GM21390 (cell line): ENCODE measurements at regions not wholly inside any gene's neighbourhood (a gene's known extent, or its start where the extent isn't known, plus 50 kb on each side); places are given as distances from the start of the nearest gene placed in this dataset.

ENCODE experiments used
- ATAC-seq: cut with Tn5 transposase; IDR thresholded peaks from one replicate; pipeline ENCODE4 v1.9.1; 2021; ENCODE audit not compliant: unreplicated experiment

DNA sequence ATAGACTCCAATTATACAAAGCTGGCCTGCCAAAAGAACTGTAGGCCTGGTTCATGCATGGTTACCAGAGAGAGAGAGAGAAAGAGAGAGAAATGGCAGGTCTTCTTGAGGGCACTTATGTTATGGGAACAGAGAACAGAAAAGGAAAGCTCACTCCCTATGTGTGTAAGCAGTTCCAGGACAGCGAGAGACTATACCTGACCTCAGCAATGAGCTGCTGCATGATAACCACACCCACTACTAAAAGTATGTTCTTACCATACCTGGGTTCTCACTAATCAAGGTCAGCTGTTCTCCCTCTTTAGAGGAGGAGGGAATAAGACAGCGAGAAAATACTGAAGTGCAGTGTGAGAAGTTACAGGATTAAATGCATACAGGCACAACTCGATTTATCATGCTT lies 583.3 kb downstream of the GBA3 start:
- ATAC-seq: no peak

DNA sequence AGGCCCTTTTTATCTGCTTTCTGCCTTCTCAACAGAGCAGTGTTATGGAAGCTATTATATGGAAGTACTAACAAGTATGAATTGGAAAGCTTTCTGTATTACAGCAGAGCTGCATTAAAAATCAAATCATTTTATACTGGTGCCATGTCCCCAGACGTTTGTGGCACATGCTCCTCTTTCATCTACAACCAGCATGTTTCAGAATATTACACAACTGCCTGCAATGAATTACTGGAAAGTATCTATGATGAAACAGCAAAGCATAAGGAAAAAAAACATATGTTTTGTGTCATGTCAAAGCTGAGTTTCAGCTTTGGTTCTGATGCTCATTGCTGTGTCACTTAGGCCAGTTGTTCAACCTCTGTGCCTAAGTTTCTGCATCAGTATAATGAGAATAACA lies 576.8 kb downstream of the GBA3 start:
- ATAC-seq: no peak

DNA sequence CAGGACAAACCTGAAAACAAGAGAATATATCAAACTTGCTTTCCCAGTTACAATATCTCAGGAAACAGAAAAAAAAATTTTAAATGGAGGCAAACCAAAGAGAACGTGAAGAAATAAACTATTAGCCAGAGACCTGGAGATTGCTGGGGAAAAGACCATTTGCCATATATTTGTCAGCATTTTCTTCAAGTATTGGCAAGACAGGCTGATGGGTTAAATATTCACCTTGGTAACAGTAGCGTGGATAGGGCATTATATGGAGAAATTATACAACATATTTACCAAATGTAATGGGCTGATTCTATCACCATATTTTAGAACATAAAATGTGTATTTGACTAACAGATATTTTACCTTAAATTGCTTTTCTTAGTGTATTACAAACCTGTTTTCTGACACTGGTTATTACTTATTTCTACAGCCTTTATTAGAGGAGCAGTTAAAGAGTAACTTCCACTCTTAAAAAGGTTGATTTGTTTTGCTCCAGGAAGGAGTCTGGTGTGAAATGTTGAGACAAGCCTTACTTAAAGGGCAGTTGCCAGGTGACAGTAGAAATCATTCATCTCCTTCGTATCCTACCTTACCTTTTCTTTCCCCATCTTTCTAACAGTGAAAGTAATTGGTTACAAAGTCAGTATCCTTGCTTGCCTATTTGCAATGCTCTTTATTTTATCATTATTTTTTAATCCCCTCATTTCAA lies 575.5 kb downstream of the GBA3 start:
- ATAC-seq: no peak

DNA sequence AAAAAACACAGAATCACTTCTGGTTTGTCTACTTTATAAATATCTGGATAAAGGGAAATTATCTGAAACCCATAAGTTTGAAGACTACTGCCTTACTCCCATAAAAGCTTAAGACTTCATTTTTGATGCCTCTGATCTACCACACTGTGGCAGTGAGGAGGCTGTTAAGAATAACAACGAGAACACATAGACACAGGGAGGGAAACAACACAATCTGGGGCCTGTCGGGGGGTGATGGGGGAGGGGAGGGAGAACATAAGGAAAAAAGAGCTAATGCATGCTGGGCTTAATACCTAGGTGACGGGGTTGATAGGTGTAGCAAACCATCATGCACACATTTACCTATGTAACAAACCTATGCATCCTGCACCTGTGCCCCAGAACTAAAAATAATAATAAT lies 573.7 kb downstream of the GBA3 start:
- ATAC-seq: no peak

DNA sequence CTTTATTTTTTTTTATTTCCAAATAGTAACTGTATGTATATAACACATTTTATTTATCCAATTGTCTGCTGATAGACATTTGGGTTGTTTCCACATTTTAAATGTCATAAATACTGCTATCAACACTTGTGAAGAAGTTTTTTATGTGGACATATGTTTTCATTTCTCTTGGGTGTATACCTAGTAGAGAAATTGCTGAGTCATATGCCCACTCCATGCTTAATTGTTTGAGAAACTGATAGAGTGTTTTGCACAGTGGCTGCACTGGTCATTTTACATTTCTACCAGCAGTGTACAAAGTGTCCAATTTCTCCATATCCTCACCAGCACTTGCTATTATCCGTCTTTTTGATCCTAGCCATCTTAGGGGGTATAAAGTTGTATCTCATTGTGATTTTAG lies 567.8 kb downstream of the GBA3 start:
- ATAC-seq: no peak

DNA sequence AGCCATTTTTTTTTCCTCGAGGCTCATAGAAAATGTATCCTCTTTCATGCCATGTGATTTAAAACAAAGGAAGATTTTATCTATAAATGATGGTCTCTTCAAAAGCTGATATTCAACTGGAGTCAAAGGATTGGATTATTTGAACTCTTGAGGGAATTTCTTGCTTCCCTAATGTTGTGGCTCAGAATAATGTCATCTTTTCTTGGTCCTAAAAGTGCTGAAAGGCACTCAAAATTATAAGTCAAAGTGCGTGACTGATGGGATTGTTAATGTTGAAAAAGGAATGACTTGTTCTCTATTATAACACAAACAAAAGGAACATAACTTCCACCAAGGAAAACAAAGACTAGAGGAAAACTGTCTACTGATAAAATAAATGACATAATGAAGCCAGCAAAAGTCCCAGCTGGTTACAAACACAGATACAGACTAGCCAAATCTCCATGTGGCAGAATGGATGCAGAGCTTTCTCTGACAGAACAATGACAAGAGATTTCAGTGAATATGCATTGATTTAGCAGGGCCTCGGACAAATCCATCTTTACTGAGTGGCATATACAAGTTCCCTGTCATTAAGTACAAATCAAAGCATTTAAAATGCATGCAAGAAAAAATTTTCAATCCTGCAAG lies 552.6 kb downstream of the GBA3 start:
- no peak for ATAC-seq

DNA sequence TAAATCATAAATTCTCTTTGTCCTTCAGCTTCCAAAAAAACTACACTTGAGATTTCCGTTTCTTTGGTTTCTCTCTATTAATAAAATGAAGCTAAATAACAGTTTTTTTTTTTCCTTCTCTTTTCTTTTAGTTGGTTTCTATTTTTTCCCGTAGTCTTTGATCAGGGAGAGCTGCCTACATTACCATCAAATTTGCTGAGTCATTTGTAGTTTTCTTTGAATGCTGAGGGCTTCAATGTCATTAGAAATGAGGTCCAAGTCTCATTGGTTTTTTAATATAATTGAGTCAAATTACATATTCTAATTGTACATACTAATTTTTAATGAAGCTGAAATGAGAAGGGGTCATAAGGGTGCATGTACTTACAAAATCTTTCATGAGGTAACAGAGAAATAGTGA lies 550.2 kb downstream of the GBA3 start:
- ATAC-seq: no peak

DNA sequence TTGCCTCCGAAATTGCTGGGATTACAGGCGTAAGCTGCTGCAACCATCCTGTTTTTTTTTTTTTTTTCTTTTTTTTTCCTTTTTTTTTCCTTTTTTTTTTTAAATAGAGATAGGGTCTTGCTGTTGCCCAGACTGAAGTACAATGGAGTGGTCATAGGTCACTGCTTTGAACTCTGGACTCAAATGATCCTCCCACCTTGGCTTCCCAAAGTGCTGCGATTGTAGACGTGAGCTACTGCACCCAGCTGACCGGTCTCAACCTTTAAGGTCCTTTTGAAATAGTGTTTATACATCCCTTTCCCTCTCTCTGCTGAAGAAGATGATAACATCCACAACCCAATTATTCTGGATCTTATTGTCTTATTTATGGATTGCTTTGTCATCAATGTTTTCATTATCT lies 548.7 kb downstream of the GBA3 start:
- no peak for ATAC-seq

DNA sequence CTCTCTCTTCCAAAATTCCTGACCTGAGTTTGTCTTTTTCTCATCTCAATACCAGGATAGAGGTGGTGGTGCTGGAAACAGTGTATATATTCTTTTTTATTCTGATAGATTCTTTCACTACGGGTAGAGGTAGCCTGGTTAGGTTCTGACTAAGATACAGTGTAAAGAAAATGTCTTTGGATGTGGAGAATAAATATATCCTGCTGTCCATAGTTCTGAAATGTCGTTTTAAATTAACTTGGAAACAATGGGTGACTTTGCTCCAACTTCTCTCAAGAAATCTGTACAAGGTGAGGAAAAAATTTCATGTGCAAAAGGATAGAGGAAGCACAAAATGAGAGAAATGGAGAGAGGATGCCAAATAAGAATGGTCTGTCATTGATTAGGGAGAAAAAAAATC lies 546.1 kb downstream of the GBA3 start:
- no peak for ATAC-seq

DNA sequence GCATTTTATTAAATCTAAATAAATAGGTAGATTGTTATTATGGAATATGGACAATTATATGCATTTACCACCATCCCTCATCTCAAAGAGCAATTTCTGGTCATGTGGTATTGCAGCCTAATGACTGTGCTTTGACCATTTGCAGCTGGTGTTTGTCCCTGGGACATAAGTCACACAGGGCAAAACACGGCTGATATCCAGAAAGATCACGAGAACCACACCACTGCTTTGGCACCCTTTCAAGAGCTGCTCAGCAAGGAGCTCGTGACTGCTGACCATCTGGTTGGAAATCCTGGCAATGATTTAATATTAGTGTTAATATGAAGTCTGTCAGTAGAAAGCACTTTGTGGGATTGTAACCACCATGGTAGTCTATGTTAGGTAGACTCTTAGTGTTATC lies 545.0 kb downstream of the GBA3 start:
- ATAC-seq: no peak

DNA sequence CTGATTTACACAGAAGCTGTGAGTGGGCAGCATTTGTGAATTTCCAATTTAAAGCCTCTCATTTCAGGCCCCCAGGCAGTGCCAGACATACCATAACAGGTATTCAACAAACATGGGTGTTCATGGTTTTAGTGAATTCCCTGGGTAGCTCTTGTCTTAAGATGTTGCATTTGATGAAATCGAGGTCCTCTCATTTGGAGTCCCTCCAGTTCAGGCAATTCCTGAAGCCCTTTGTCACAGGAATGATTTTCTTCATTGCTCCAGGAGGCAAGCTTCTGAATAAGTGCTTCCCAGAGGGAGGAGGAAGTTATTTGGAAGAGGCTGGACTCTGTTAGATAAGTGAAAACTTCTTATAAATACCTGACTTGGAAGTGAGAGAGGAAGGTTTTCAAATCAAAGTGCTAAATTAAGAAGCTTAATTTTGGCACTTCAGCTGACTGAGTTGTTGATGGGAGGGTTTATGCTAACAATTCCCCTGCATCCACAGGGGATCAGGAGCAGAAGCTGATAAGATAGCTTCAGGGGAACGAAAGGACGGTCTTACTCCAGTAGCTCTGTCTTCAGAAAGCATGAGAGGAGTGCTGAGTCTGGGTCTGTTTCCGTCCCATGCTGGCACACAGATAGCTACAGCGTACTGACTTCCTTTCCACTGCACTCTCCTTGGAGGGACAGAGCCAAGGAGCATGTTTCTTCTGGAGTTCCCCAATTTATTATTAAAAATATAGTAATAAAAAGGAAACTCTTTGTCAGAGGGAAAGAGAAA lies 543.1 kb downstream of the GBA3 start:
- ATAC-seq: no peak

DNA sequence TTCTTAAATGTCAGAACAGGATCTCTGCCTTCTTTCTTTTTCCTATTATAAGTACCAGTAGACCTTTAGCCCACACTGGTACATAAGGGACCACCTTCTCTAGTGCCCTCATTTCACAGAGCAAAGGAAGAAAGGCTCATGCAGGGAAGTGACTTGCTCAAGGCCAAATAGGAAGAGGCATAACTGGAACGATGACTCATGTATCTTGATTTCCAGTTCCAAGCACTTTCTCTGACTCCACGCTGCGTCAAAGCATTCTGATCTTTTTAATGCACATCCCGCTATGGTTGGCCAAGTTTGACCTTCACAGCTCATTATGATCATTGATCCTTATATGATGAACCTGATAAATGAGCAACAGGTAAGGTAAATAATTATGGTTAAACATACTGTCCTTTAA lies 542.0 kb downstream of the GBA3 start:
- no peak for ATAC-seq

DNA sequence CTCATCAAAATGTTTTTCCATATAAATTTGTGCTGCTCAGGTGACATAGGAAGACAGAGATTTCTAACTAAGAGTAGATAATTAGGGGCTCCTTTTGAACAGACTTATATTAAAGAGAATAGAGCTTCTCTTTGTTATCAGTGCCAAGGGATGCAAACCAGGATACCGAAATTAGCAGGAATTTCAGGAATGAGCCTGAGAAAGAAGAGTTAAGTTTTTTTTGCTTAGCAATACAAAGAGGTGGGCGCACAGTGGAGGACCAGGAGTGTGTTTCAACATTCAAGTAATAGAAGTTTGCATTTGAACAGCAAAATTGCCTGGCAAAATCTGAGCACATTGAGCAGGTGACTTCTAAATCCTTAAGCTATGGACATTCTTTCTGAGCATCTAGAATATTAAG lies 541.3 kb downstream of the GBA3 start:
- ATAC-seq: no peak

DNA sequence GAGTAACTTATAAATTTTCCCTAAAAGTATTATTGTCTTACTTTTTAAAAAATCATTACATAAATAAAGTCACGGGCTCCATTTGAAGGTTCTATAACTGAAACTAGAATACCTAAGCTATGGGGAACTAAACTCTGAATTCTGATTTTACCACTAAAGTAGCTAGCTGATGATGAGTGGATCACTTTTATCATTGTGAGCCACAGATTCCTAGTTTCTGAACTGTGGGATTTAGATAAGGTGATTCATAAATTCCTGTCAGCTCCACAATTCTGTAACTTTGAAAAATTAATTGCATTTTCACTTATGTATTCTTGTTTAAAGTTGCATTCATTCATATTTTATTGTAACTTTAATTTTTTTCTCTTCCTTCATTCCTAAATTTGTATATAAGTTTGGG lies 540.9 kb downstream of the GBA3 start:
- ATAC-seq: no peak

DNA sequence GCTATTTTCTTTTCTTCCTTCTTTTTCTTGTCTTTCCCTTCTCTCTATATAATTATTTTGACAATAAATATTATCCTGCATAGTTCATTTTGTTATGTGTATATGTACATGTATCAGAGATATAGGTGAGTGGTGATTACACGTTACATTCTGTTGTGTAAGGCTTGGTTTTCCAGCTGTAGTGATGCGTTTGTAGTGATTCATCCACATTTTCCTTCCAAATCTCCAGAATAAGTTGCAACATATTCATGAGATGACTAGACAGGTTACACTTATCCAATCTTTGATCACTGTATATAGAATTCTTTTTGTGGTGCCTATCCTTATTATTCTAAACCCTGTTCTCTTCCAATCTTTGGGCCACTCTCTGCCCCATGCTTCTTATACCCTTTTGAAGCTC lies 540.2 kb downstream of the GBA3 start:
- ATAC-seq: no peak

DNA sequence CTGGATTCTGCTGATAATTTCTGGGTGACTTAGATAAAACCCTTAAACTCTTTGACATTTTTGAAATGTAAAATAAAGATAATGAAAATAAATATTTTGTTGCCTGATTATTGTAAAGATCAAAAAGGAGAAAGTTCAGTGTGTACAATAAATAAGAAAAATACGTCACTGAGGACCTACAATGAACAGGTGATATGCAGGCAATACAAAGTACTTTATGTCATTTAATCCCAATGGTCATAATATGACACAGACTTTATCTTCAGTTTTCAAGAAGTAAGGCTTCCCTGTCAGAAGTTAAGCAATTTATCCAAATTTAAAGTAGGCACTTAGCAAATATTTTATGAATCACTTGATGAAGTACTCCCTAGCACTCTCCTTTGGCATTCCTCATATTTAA lies 532.8 kb downstream of the GBA3 start:
- ATAC-seq: no peak

DNA sequence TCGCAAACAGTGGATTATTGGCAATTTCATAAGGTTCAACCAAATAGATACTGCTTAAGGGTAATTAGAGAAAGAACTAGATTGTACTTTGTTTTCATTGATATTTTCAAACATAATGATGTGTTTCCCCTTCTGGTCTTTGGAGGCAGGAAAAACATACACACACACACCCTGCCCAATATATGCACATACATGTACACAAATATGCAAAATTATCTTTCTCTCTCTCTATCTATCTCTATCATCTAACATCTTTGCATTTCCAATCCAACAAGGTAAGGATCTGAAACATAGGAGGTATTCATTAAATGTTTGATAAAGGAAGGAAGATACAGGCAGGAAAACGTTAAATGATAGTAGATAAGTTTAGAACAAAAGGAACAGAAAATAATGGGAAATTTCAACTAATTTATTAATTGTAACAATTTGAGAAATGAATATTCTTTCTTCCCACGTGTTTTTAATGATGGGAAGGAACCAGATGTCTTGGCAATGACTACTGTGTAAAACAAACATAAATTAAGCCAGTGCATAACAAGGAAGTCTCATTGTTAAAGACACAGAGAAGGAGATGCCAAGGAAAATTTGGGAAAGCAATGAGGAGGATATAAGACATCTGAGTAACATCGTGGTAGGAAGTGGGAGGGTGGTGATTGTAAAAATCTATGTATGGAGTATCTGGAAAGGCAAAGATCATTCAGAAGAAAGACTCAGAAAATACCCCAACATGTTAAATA lies 532.1 kb downstream of the GBA3 start:
- ATAC-seq: no peak

DNA sequence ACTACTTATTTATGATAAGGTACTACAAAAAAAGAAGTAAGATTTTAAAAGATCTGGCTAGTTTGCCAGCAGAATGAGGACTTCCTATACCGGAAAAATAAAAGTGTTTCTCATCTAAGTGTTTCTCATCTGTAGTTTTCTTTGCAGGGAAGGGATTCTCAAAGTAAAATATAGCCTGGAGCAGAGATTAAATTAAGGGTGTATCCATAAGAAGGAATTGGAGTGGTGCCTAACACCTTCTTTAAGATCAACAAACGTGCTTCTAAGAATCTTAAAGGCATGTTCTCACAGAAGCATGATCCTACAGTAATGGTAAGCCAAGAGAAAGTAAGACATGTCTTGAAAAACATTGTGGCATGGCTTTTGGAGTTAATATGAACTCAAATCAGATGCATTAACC lies 528.2 kb downstream of the GBA3 start:
- ATAC-seq: no peak

DNA sequence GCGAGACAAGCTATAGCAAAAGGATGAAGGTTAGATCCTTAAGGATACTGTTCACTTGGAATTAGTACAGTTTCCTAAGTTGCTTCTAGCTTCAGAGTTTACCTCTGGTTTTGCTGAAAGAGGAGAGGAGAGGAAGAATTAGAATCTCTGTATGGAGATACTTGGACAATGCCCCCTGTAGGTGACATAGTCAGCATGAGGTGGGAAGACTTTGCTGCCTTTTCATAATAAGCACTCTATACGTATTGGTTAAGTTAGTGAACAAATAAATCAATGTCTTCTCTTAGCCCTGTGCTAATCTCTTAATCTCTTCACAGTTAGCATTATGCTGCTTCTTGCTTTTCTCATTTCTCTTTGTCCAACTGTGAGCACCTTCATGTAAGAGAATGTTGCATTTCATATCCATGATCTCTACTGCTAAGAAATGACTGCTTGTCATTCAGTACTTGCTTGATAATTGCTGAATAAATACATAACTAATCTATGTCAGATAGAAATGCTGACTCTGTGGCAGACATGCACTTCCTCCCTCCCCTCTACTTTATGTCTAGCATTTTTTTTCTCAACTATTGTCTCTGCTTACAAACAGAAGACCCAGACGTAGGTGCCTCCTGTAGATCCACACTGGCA lies 527.2 kb downstream of the GBA3 start:
- ATAC-seq: no peak

DNA sequence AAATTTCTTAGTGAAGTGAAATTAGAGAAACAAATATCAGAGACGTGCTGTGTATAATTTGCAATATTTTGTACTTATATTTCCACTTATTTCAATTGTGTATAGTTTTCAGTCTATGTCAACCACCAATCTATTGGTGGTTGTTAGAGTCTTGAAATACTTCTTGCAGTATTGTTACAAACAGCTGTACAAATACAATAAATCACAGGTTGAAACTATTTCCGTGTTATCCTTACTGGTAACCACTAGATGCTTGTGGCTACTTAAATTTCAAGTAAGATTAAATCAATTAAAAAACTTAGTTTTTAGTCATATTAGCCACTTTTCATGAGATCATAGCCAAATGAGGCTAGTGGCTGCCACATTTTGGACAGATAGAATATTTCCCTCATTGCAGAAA lies 520.5 kb downstream of the GBA3 start:
- no peak for ATAC-seq

DNA sequence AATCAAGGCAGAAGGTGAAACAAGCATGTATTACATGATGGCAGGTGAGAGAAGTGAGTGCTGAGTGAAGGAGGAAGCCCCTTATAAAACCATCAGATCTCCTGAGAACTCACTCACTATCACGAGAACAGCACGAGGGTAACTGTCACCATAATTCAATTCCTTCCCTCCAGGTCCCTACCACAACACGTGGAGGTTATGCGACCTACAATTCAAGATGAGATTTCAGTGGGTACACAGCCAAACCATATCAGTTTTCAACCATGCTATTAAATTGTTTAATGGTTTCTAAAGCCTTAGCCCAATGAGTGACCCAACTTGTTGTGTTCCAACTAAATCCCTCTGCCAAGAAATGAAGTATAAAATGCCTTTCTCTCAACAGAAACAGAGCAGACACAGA lies 519.8 kb downstream of the GBA3 start:
- ATAC-seq: no peak
